CD4-positive, alpha-beta T cell (primary cell): ENCODE measurements at regions not wholly inside any gene's neighbourhood (a gene's known extent, or its start where the extent isn't known, plus 50 kb on each side); places are given as distances from the start of the nearest gene placed in this dataset.

Experiments used
- ATAC-seq: fragments of 200-7000 bp; cut with Tn5 transposase; one replicate; pipeline ENCODE4 v1.10.0; 2022; ENCODE audit warnings: mild to moderate bottlenecking; ENCODE audit not compliant: poor library complexity
- CTCF ChIA-PET: fragments of 350-600 bp; sonication (Branson Sonifier 250); formaldehyde crosslinking; loops from one replicate; lab custom pipeline; 2021; ENCODE audit warnings: antibody characterized with exemption, inconsistent platforms; lab: Charles Lee
- POLR2A ChIA-PET: fragments of 350-600 bp; sonication (Branson Sonifier 250); formaldehyde crosslinking; loops from one replicate; lab custom pipeline; 2021; ENCODE audit warnings: antibody characterized with exemption, inconsistent platforms; lab: Charles Lee
- DNase-seq, 14 experiments: peaks; one replicate each; pipeline ENCODE4 v3.0.0-alpha.2; 2013 to 2020; ENCODE audit warnings: mixed read lengths in 2 of 14
- H3K27ac ChIP-seq, 2 donors: one replicate each; pipeline versions ENCODE4 v1.5.1 to v1.7.0; 2013; ENCODE audit warnings: low read length in 2 of 2, low read depth in 1 of 2, mild to moderate bottlenecking in 1 of 2
- H3K27me3 ChIP-seq, 2 experiments: 1 replicate in 1 of 2; 2 replicates in 1 of 2; pipeline versions ENCODE4 v1.6.1 to v1.7.0; 2013; ENCODE audit warnings: low read length in 2 of 2, control low read depth in 1 of 2, mild to moderate bottlenecking in 1 of 2, moderate library complexity in 1 of 2; ENCODE audit not compliant: insufficient read depth in 2 of 2, control insufficient read depth in 1 of 2
- H3K36me3 ChIP-seq: one replicate; pipeline ENCODE4 v1.6.1; 2013; ENCODE audit warnings: low read length, control low read depth; ENCODE audit not compliant: insufficient read depth
- H3K4me1 ChIP-seq: one replicate; pipeline ENCODE4 v1.6.1; 2013; ENCODE audit warnings: low read length, control low read depth; ENCODE audit not compliant: insufficient read depth
- H3K4me3 ChIP-seq: one replicate; pipeline ENCODE4 v1.5.1; 2013; ENCODE audit warnings: mild to moderate bottlenecking, low read length, moderate library complexity
- H3K9me3 ChIP-seq, 2 experiments: 1 replicate in 1 of 2; 2 replicates in 1 of 2; pipeline versions ENCODE4 v1.6.1 to v1.7.0; 2013; ENCODE audit warnings: low read length in 2 of 2, mild to moderate bottlenecking in 2 of 2, control low read depth in 1 of 2, moderate library complexity in 1 of 2; ENCODE audit not compliant: control insufficient read depth in 1 of 2, insufficient read depth in 1 of 2
- H3K27ac Mint-ChIP-seq: one replicate; pipeline ENCODE4 v1.8.0; 2020; ENCODE audit warnings: mixed read lengths
- H3K27me3 Mint-ChIP-seq: one replicate; pipeline ENCODE4 v1.8.0; 2021; ENCODE audit warnings: mixed read lengths
- H3K36me3 Mint-ChIP-seq: one replicate; pipeline ENCODE4 v1.8.0; 2021; ENCODE audit warnings: low read depth, mixed read lengths
- H3K4me1 Mint-ChIP-seq: one replicate; pipeline ENCODE4 v1.8.0; 2021; ENCODE audit warnings: low read depth, mixed read lengths
- H3K4me3 Mint-ChIP-seq: one replicate; pipeline ENCODE4 v1.8.0; 2020; ENCODE audit warnings: mild to moderate bottlenecking, mixed read lengths
- H3K9me3 Mint-ChIP-seq: one replicate; pipeline ENCODE4 v1.8.0; 2020; ENCODE audit warnings: mixed read lengths
- intact Hi-C, 2 experiments: fragments of 100-400 bp; cut with DNase I in 1 of 2; cut with micrococcal nuclease in 1 of 2; formaldehyde crosslinking; loops; one replicate each; pipeline versions ENCODE4 v1.15.1 to v1.9.0; 2023 to 2025; cut with DNase I, micrococcal nuclease
- TF ChIP-seq, protein P1 (sequence below): fragments of 200-600 bp; IDR thresholded peaks from one replicate; pipeline ENCODE4 v1.8.0; 2022; ENCODE audit warnings: antibody characterized with exemption, mild to moderate bottlenecking

- DNase-seq (no peak), ATAC-seq (no peak)
- Mint-ChIP-seq H3K9me3 (no peaks in the 10 kb centered on the region), H3K27me3 (peaks cover 13% of the 10 kb centered on the region), H3K27ac (no peak overlapping the region), H3K4me1 (no peaks in the 10 kb centered on the region), H3K4me3 (no peak overlapping the region), H3K36me3 (no peaks in the 10 kb centered on the region)
- TF ChIP-seq, protein P1, sequence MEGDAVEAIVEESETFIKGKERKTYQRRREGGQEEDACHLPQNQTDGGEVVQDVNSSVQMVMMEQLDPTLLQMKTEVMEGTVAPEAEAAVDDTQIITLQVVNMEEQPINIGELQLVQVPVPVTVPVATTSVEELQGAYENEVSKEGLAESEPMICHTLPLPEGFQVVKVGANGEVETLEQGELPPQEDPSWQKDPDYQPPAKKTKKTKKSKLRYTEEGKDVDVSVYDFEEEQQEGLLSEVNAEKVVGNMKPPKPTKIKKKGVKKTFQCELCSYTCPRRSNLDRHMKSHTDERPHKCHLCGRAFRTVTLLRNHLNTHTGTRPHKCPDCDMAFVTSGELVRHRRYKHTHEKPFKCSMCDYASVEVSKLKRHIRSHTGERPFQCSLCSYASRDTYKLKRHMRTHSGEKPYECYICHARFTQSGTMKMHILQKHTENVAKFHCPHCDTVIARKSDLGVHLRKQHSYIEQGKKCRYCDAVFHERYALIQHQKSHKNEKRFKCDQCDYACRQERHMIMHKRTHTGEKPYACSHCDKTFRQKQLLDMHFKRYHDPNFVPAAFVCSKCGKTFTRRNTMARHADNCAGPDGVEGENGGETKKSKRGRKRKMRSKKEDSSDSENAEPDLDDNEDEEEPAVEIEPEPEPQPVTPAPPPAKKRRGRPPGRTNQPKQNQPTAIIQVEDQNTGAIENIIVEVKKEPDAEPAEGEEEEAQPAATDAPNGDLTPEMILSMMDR, result no peak
- intact Hi-C loops, result no loop called here
- Histone ChIP-seq H3K27ac (no peak overlapping the region), H3K9me3 (no peaks in the 10 kb centered on the region), H3K36me3 (no peaks in the 10 kb centered on the region), H3K4me1 (no peaks in the 10 kb centered on the region), H3K27me3 (no peaks in the 10 kb centered on the region), H3K4me3 (no peak overlapping the region)
- ChIA-PET CTCF (no interaction called here), POLR2A (no interaction called here)
Observed at GRCh38 chr1:101733340-101733739, 263.4 kb downstream of the OLFM3 start.

- Mint-ChIP-seq H3K36me3 (no peaks in the 10 kb centered on the region), H3K27ac (no peak overlapping the region), H3K27me3 (peaks cover 2% of the 10 kb centered on the region), H3K4me1 (no peaks in the 10 kb centered on the region), H3K9me3 (no peaks in the 10 kb centered on the region), H3K4me3 (no peak overlapping the region)
- Histone ChIP-seq H3K9me3 (no peaks in the 10 kb centered on the region), H3K36me3 (no peaks in the 10 kb centered on the region), H3K27me3 (no peaks in the 10 kb centered on the region), H3K4me1 (no peaks in the 10 kb centered on the region), H3K4me3 (no peak overlapping the region), H3K27ac (no peak overlapping the region)
- no peak for ATAC-seq
- ChIA-PET POLR2A (no interaction called here), CTCF (no interaction called here)
- DNase-seq, result no peak
- TF ChIP-seq, protein P1, result no peak
- intact Hi-C loops, result no loop called here
Observed at GRCh38 chr1:101738475-101738874, 258.3 kb downstream of the OLFM3 start.

DNA sequence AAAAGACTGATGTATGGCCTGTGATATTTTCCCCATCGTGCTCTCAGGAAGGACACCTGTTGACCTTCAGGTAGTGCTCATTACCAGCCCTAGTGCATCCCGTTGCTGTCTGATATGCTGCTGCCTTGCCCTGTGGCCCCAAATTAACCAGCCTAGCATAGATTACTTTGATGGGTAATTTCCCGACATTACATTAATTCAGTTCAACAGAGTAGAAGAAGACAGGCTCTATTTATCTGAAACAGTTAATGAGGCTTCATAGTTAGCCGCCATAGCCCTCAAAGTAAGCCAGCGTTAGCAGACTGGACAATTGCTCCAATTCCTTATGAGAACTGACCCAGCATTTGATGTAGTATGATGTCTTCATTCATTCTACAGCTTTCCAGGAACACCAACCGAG lies 257.6 kb downstream of the OLFM3 start:
- intact Hi-C loops, result no loop called here
- no peak overlapping the region for H3K4me3 ChIP-seq
- H3K36me3 ChIP-seq, result no peaks in the 10 kb centered on the region
- H3K27ac Mint-ChIP-seq, result no peak overlapping the region
- no peak overlapping the region for H3K4me3 Mint-ChIP-seq
- H3K36me3 Mint-ChIP-seq, result no peaks in the 10 kb centered on the region
- ATAC-seq, result no peak
- no peak overlapping the region for H3K27ac ChIP-seq
- H3K4me1 Mint-ChIP-seq, result no peaks in the 10 kb centered on the region
- POLR2A ChIA-PET, result no interaction called here
- no peaks in the 10 kb centered on the region for H3K27me3 ChIP-seq
- H3K9me3 ChIP-seq, result no peaks in the 10 kb centered on the region
- TF ChIP-seq, protein P1, result no peak
- no peaks in the 10 kb centered on the region for H3K9me3 Mint-ChIP-seq
- DNase-seq, result no peak
- H3K27me3 Mint-ChIP-seq, result peaks cover 3% of the 10 kb centered on the region
- no peaks in the 10 kb centered on the region for H3K4me1 ChIP-seq
- CTCF ChIA-PET, result no interaction called here
